SK-N-SH (cell line): ENCODE measurements at regions not wholly inside any gene's neighbourhood (a gene's known extent, or its start where the extent isn't known, plus 50 kb on each side); places are given as distances from the start of the nearest gene placed in this dataset.

Experiments
- CTCF ChIA-PET: fragments of 300-600, 350-600 bp; formaldehyde crosslinking; extraction: SDS; loops from one replicate; lab custom pipeline; 2021; lab: Yijun Ruan, JAX
- POLR2A ChIA-PET: fragments of 350-600 bp; sonication (Branson Sonifier 250); formaldehyde crosslinking; extraction: SDS; loops from one replicate; lab custom pipeline; 2020; ENCODE audit warnings: antibody characterized with exemption, inconsistent platforms; lab: Yijun Ruan, JAX
- DNase-seq: peaks from one replicate; pipeline ENCODE4 v3.0.0; 2012
- H2AFZ ChIP-seq: fragments of 200-600 bp; sonication (generic); 2 replicates; pipeline ENCODE4 v1.8.1; 2016; ENCODE audit warnings: antibody characterized with exemption, mild to moderate bottlenecking, low read depth
- H3F3A ChIP-seq: fragments of 200-600 bp; sonication (generic); replicated peaks from 2 replicates; pipeline ENCODE3; 2016; ENCODE audit warnings: antibody characterized with exemption, mild to moderate bottlenecking; ENCODE audit not compliant: insufficient read depth
- H3K27ac ChIP-seq, 2 experiments: fragments of 200-500 bp in 1 of 2; fragments of 200-600 bp in 1 of 2; sonication (Bioruptor generic) in 1 of 2; sonication (generic), shearing (Covaris generic) in 1 of 2; 2 replicates each; pipeline versions ENCODE4 v1.5.1 to v1.6.1; 2014 to 2016; ENCODE audit warnings: low read depth in 2 of 2, inconsistent platforms in 1 of 2, low read length in 1 of 2, mild to moderate bottlenecking in 1 of 2, mixed read lengths in 1 of 2
- H3K27me3 ChIP-seq: fragments of 200-600 bp; sonication (generic), shearing (Covaris generic); 2 replicates; pipeline ENCODE4 v1.6.1; 2016; ENCODE audit warnings: mixed run types; ENCODE audit not compliant: insufficient read depth
- H3K36me3 ChIP-seq, 2 experiments: fragments of 200-500 bp in 1 of 2; fragments of 200-600 bp in 1 of 2; sonication (Bioruptor generic) in 1 of 2; sonication (generic) in 1 of 2; replicated peaks in 1 of 2; 2 replicates each; pipeline versions ENCODE3 to v1.5.1; 2014 to 2016; ENCODE audit warnings: low read length in 1 of 2, mild to moderate bottlenecking in 1 of 2; ENCODE audit not compliant: insufficient read depth in 2 of 2, control insufficient read depth in 1 of 2
- H3K4me1 ChIP-seq, 2 experiments: fragments of 200-500 bp in 1 of 2; fragments of 200-600 bp in 1 of 2; sonication (Bioruptor generic) in 1 of 2; sonication (generic), shearing (Covaris generic) in 1 of 2; 2 replicates each; pipeline versions ENCODE4 v1.5.1 to v1.6.1; 2014 to 2016; ENCODE audit warnings: low read depth in 1 of 2, low read length in 1 of 2, mixed run types in 1 of 2; ENCODE audit not compliant: insufficient read depth in 2 of 2, control insufficient read depth in 1 of 2
- H3K4me2 ChIP-seq: fragments of 200-600 bp; sonication (generic), shearing (Covaris generic); 2 replicates; pipeline ENCODE4 v1.6.1; 2017; ENCODE audit warnings: mixed run types
- H3K4me3 ChIP-seq, 2 experiments: fragments of 200-500 bp in 1 of 2; fragments of 200-600 bp in 1 of 2; sonication (Bioruptor generic) in 1 of 2; sonication (generic), shearing (Covaris generic) in 1 of 2; 2 replicates each; pipeline versions ENCODE4 v1.5.1 to v1.8.1; 2014 to 2016; ENCODE audit warnings: low read depth in 2 of 2, inconsistent platforms in 1 of 2, low read length in 1 of 2, mild to moderate bottlenecking in 1 of 2, mixed read lengths in 1 of 2, moderate library complexity in 1 of 2
- H3K79me2 ChIP-seq: fragments of 200-600 bp; sonication (generic); 2 replicates; pipeline ENCODE4 v1.8.1; 2017; ENCODE audit warnings: mild to moderate bottlenecking; ENCODE audit not compliant: insufficient read depth
- H3K9ac ChIP-seq: fragments of 200-600 bp; sonication (generic); 2 replicates; pipeline ENCODE4 v1.6.1; 2017; ENCODE audit warnings: mixed run types
- H3K9me2 ChIP-seq: fragments of 200-600 bp; sonication (generic); 2 replicates; pipeline ENCODE4 v1.6.1; 2017; ENCODE audit warnings: mixed run types
- H3K9me3 ChIP-seq: fragments of 200-600 bp; sonication (generic); 2 replicates; pipeline ENCODE4 v1.6.1; 2017; ENCODE audit warnings: mixed run types, mild to moderate bottlenecking, moderate library complexity
- H4K20me1 ChIP-seq: fragments of 200-600 bp; sonication (generic); 2 replicates; pipeline ENCODE4 v1.6.1; 2017; ENCODE audit warnings: mild to moderate bottlenecking, mixed run types; ENCODE audit not compliant: insufficient read depth
- EP300 ChIP-seq, 2 experiments: IDR thresholded peaks; 2 replicates each; pipeline versions ENCODE4 v1.4.0 to v1.6.1; 2012; ENCODE audit warnings: borderline replicate concordance in 1 of 2, low read depth in 1 of 2, low read length in 1 of 2
- FOXJ3 ChIP-seq: sonication (generic); formaldehyde crosslinking; IDR thresholded peaks from 2 replicates; pipeline ENCODE4 v1.5.1; 2020; ENCODE audit warnings: mild to moderate bottlenecking, missing genetic modification reagents
- GABPA ChIP-seq: IDR thresholded peaks from 2 replicates; pipeline ENCODE4 v1.4.0; 2012; ENCODE audit warnings: low read depth, mild to moderate bottlenecking
- GATA2 ChIP-seq: sonication (generic); formaldehyde crosslinking; IDR thresholded peaks from 2 replicates; pipeline ENCODE4 v1.5.0; 2020; ENCODE audit warnings: mild to moderate bottlenecking, missing genetic modification reagents
- MXI1 ChIP-seq: IDR thresholded peaks from 2 replicates; pipeline ENCODE4 v1.6.1; 2012; ENCODE audit warnings: mild to moderate bottlenecking, low read depth, low read length, improper control_type of control experiment
- NRF1 ChIP-seq: IDR thresholded peaks from 2 replicates; pipeline ENCODE4 v1.6.1; 2012; ENCODE audit warnings: low read depth, mild to moderate bottlenecking, low read length
- RCOR1 ChIP-seq: fragments of 150-350 bp; IDR thresholded peaks from 2 replicates; pipeline ENCODE4 v1.6.1; 2017; ENCODE audit warnings: antibody characterized with exemption, low read length
- SIN3A ChIP-seq: IDR thresholded peaks from 2 replicates; pipeline ENCODE4 v1.6.1; 2012; ENCODE audit warnings: low read depth, mild to moderate bottlenecking, low read length, moderate library complexity, borderline replicate concordance
- TAF1 ChIP-seq: IDR thresholded peaks from 2 replicates; pipeline ENCODE4 v1.6.1; 2012; ENCODE audit warnings: low read depth, mild to moderate bottlenecking, low read length, moderate library complexity, borderline replicate concordance
- TCF12 ChIP-seq: IDR thresholded peaks from 2 replicates; pipeline ENCODE4 v1.4.0; 2012
- TEAD4 ChIP-seq: IDR thresholded peaks from 2 replicates; pipeline ENCODE4 v1.4.0; 2012; ENCODE audit warnings: mild to moderate bottlenecking, borderline replicate concordance; ENCODE audit not compliant: insufficient read depth
- YY1 ChIP-seq: IDR thresholded peaks from 2 replicates; pipeline ENCODE4 v1.4.0; 2012; ENCODE audit warnings: low read depth, mild to moderate bottlenecking
- WGBS: methylation state at CpG from one replicate; pipeline ENCODE4 v1.1.6; 2017; ENCODE audit warnings: low lambda C conversion rate; 5-methylcytosine and 5-hydroxymethylcytosine counted together
- TF ChIP-seq, protein P1 (sequence below): fragments of 150-350 bp; IDR thresholded peaks from 2 replicates; pipeline ENCODE4 v1.6.1; 2017; ENCODE audit warnings: antibody characterized with exemption, low read length, low read depth, borderline replicate concordance
- TF ChIP-seq, protein P2 (sequence below): IDR thresholded peaks from 2 replicates; pipeline ENCODE4 v1.6.1; 2012; ENCODE audit warnings: mild to moderate bottlenecking, low read depth, low read length, moderate library complexity
- TF ChIP-seq, protein P3 (sequence below): fragments of 150-350 bp; IDR thresholded peaks from 2 replicates; pipeline ENCODE4 v1.6.1; 2016; ENCODE audit warnings: mild to moderate bottlenecking, low read depth, low read length

DNA sequence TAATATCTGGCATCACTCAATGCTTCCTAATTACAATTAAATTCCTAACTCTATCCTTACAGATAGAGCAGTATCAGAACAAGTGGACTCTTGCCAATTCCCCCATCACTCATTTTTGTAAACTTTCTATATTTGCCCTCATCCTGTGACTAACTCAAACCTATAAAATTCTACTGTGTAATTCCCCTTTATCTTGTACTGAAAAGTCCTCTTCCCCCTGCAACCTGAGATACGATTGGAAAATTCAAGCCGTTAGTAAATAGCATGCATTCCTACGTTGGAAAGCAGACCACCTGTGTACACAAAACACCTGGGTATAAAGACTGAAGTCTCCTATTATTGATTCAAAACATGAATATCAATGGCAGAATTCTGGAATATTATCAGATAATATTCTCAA, 70.4 kb upstream of the KCNQ5 start:
- no peaks in the 10 kb centered on the region for H3K9me3 ChIP-seq
- ChIA-PET POLR2A (no interaction called here), CTCF (no interaction called here)
- H3K27ac ChIP-seq, result peak overlapping the region in 1 of 2 experiments; percentile 99; a peak in 2 of 4 replicates
- no peaks in the 10 kb centered on the region for H3K9me2 ChIP-seq
- H3K9ac ChIP-seq, result no peak overlapping the region
- H3F3A ChIP-seq, result peaks cover 52% of the 10 kb centered on the region
- H2AFZ ChIP-seq, result no peak overlapping the region
- no peak overlapping the region for H3K4me3 ChIP-seq
- DNase-seq, result no peak
- TF ChIP-seq, protein P1, sequence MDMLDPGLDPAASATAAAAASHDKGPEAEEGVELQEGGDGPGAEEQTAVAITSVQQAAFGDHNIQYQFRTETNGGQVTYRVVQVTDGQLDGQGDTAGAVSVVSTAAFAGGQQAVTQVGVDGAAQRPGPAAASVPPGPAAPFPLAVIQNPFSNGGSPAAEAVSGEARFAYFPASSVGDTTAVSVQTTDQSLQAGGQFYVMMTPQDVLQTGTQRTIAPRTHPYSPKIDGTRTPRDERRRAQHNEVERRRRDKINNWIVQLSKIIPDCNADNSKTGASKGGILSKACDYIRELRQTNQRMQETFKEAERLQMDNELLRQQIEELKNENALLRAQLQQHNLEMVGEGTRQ, result no peak
- TF ChIP-seq, protein P2, sequence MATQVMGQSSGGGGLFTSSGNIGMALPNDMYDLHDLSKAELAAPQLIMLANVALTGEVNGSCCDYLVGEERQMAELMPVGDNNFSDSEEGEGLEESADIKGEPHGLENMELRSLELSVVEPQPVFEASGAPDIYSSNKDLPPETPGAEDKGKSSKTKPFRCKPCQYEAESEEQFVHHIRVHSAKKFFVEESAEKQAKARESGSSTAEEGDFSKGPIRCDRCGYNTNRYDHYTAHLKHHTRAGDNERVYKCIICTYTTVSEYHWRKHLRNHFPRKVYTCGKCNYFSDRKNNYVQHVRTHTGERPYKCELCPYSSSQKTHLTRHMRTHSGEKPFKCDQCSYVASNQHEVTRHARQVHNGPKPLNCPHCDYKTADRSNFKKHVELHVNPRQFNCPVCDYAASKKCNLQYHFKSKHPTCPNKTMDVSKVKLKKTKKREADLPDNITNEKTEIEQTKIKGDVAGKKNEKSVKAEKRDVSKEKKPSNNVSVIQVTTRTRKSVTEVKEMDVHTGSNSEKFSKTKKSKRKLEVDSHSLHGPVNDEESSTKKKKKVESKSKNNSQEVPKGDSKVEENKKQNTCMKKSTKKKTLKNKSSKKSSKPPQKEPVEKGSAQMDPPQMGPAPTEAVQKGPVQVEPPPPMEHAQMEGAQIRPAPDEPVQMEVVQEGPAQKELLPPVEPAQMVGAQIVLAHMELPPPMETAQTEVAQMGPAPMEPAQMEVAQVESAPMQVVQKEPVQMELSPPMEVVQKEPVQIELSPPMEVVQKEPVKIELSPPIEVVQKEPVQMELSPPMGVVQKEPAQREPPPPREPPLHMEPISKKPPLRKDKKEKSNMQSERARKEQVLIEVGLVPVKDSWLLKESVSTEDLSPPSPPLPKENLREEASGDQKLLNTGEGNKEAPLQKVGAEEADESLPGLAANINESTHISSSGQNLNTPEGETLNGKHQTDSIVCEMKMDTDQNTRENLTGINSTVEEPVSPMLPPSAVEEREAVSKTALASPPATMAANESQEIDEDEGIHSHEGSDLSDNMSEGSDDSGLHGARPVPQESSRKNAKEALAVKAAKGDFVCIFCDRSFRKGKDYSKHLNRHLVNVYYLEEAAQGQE, result no peak
- TF ChIP-seq GABPA (no peak), TAF1 (no peak), MXI1 (no peak), SIN3A (no peak), TEAD4 (no peak), NRF1 (no peak), FOXJ3 (CRISPR knock-in tag) (no peak), EP300 (IDR thresholded peaks at IDR 0.05; ENCODE audit: borderline replicate concordance in 1 of 2, low read depth in 1 of 2, low read length in 1 of 2) (no peak), YY1 (no peak), RCOR1 (no peak), GATA2 (CRISPR knock-in tag) (no peak), TCF12 (no peak)
- TF ChIP-seq, protein P3, sequence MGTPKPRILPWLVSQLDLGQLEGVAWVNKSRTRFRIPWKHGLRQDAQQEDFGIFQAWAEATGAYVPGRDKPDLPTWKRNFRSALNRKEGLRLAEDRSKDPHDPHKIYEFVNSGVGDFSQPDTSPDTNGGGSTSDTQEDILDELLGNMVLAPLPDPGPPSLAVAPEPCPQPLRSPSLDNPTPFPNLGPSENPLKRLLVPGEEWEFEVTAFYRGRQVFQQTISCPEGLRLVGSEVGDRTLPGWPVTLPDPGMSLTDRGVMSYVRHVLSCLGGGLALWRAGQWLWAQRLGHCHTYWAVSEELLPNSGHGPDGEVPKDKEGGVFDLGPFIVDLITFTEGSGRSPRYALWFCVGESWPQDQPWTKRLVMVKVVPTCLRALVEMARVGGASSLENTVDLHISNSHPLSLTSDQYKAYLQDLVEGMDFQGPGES, result no peak
- H3K36me3 ChIP-seq, result no peaks in the 10 kb centered on the region
- peaks cover 0 to 28% of the 10 kb centered on the region in 2 experiments; a peak in 2 of 4 replicates for H3K4me1 ChIP-seq
- H3K4me2 ChIP-seq, result no peak overlapping the region
- peaks cover 4% of the 10 kb centered on the region; the same call in 1 of the 2 replicates for H4K20me1 ChIP-seq
- H3K79me2 ChIP-seq, result no peaks in the 10 kb centered on the region
- WGBS, result 78% methylated on average over 3 of the region's 3 CpGs
- no peaks in the 10 kb centered on the region for H3K27me3 ChIP-seq
